Mucosa of descending colon (tissue), 3 donors: ENCODE measurements at regions not wholly inside any gene's neighbourhood (a gene's known extent, or its start where the extent isn't known, plus 50 kb on each side); places are given as distances from the start of the nearest gene placed in this dataset.
"Not testable (repeated sequence)": the region's sequence is repeated elsewhere in the genome, so short reads cannot be mapped to it uniquely, and the experiment has no call there.

Source experiments
- ATAC-seq: fragments of 200-7000 bp; cut with Tn5 transposase; one replicate; pipeline ENCODE4 v1.9.1; 2020; ENCODE audit warnings: mild to moderate bottlenecking, moderate library complexity
- DNase-seq, 3 donors: peaks; one replicate each; pipeline ENCODE4 v3.0.0-alpha.2; 2020
- H3K36me3 ChIP-seq: fragments of 200-600 bp; one replicate; pipeline ENCODE4 v1.8.0; 2021; ENCODE audit warnings: low read depth, mild to moderate bottlenecking
- H3K4me1 ChIP-seq: fragments of 200-600 bp; one replicate; pipeline ENCODE4 v1.8.0; 2021; ENCODE audit warnings: low read depth, mild to moderate bottlenecking
- H3K4me3 ChIP-seq: fragments of 200-600 bp; one replicate; pipeline ENCODE4 v1.8.0; 2021; ENCODE audit warnings: mild to moderate bottlenecking
- H3K9me3 ChIP-seq: fragments of 200-600 bp; one replicate; pipeline ENCODE4 v1.8.0; 2021; ENCODE audit warnings: mild to moderate bottlenecking
- intact Hi-C, 2 donors: fragments of 100-400 bp; cut with DNase I in 1 of 2; cut with micrococcal nuclease in 1 of 2; formaldehyde crosslinking; loops; one replicate each; pipeline versions ENCODE4 v1.11.0 to v1.11.1; 2022; cut with DNase I, micrococcal nuclease
- TF ChIP-seq, protein P1 (sequence below): fragments of 200-600 bp; IDR thresholded peaks from one replicate; pipeline ENCODE4 v1.8.0; 2022; ENCODE audit warnings: antibody characterized with exemption, mild to moderate bottlenecking
- donor health status: DM: no; HTN: no; CAD: no; lungs with moderate emphysema.
- donor health status: DM: no; HTN: no; CAD: no.
- donor health status: DM: no; HTN: yes; CAD: no.

DNA sequence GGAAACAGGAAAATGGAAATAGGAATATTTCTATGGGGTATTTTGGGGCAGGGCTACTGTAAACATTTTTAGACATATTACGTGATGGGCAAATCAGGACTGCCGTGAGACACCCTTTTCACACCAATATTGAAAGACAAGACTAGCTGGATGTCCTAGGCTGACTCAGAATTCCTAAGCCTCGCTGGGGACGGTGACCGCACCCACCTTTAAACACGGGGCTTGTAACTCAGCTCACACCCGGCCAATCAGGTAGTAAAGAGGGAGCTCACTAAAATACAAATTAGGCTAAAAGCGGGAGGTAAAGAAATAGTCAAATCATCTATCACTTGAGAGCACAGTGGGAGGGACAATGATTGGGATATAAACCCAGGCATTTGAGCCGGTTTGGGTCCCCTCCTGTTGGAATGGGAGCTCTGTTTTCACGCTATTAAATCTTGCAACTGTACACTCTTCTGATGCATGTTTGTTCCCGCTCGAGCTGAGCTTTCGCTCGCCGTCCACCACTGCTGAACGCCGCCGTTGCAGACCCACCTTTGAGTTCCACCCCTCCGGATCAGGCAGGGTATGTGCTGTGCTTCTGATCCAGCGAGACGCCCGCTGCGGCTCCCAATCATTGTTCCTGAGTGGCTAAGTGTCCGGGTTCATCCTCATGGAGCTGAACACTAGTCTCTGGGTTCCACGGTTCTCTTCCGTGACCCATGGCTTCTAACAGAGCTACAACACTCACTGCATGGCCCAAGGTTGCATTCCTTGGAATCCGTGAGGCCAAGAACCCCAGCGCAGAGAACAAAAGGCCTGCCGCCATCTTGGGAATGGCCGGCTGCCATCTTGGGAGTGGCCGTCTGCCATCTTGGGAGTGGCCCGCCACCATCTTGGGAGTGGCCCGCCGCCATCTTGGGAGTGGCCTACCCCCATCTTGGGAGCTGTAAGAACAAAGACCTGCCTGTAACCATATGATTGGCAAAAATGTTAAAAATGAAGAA, 152.6 kb downstream of the CRLF2 start:
- Histone ChIP-seq H3K4me1 (no peaks in the 10 kb centered on the region), H3K9me3 (peaks cover 49% of the 10 kb centered on the region), H3K4me3 (no peak overlapping the region), H3K36me3 (no peaks in the 10 kb centered on the region)
- TF ChIP-seq, protein P1, sequence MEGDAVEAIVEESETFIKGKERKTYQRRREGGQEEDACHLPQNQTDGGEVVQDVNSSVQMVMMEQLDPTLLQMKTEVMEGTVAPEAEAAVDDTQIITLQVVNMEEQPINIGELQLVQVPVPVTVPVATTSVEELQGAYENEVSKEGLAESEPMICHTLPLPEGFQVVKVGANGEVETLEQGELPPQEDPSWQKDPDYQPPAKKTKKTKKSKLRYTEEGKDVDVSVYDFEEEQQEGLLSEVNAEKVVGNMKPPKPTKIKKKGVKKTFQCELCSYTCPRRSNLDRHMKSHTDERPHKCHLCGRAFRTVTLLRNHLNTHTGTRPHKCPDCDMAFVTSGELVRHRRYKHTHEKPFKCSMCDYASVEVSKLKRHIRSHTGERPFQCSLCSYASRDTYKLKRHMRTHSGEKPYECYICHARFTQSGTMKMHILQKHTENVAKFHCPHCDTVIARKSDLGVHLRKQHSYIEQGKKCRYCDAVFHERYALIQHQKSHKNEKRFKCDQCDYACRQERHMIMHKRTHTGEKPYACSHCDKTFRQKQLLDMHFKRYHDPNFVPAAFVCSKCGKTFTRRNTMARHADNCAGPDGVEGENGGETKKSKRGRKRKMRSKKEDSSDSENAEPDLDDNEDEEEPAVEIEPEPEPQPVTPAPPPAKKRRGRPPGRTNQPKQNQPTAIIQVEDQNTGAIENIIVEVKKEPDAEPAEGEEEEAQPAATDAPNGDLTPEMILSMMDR: no peak
- intact Hi-C loops: no loop called here
- DNase-seq (no peak), ATAC-seq (no peak)

DNA sequence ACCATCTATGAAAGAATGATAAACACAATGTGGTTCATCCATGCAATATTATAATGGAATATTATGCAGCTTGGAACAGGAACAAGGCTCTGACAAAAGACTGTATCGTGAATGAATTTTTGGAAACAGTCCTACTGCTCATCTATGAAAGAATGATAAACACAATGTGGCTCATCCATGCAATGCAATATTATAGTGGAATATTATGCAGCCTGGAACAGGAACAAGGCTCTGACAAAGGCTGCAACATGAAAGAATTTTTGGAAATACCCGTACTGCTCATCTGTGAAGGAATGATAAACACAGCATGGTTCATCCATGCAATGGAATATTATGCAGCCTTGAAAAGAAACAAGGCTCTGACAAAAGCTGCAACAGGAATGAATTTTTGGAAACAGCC, 158.8 kb downstream of the CRLF2 start:
- H3K4me1 ChIP-seq, ATAC-seq, H3K36me3 ChIP-seq, DNase-seq, intact Hi-C loops, H3K4me3 ChIP-seq: not testable (repeated sequence)
- H3K9me3 ChIP-seq: peaks cover 55% of the 10 kb centered on the region

DNA sequence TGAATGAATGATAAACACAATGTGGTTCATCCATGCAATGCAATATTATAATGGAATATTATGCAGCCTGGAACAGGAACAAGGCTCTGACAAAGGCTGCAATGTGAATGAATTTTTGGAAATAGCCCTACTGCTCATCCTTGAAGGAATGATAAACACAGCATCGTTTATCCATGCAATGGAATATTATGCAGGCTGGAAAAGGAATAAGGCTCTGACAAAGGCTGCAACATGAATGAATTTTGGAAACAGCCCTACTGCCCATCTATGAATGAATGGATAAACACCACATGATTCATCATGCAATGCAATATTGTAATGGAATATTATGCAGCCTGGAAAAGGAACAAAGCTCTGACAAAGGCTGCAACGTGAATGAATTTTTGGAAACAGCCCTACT, 159.4 kb downstream of the CRLF2 start:
- DNase-seq (no peak), ATAC-seq (no peak)
- TF ChIP-seq, protein P1: no peak
- no peak overlapping the region for H3K4me3 ChIP-seq
- no peaks in the 10 kb centered on the region for H3K4me1 ChIP-seq
- H3K9me3 ChIP-seq: peaks cover 51% of the 10 kb centered on the region
- intact Hi-C loops: no loop called here
- H3K36me3 ChIP-seq: no peaks in the 10 kb centered on the region

DNA sequence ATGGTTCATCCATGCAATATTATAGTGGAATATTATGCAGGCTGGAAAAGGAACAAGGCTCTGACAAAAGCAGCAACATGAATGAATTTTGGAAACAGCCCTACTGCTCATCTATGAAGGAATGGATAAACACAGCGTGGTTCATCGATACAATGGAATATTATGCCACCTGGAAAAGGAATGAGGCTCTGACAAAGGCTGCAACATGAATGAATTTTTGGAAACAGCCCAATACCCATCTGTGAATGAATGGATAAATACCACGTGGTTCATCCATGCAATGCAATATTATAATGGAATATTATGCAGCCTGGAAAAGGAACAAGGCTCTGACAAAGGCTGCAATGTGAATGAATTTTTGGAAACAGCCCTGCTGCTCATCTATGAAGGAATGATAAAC, 160.4 kb downstream of the CRLF2 start:
- Histone ChIP-seq H3K4me3 (no peak overlapping the region), H3K4me1 (no peaks in the 10 kb centered on the region), H3K9me3 (peaks cover 57% of the 10 kb centered on the region), H3K36me3 (no peaks in the 10 kb centered on the region)
- ATAC-seq: no peak
- intact Hi-C loops: no loop called here
- no peak for DNase-seq
- TF ChIP-seq, protein P1: no peak

DNA sequence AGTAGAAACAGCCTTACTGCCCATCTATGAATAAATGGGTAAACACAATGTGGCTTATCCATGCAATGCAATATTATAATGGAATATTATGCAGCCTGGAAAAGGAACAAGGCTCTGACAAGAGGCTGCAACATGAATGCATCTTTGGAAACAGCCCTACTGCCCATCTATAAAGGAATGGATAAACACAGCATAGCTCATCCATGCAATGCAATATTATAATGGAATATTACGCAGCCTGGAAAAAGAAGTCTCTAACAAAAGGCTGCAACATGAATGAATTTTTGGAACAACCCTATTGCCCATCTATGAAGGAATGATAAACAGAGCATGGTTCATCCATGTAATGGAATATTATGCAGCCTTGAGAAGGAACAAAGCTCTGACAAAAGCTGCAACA, 161.0 kb downstream of the CRLF2 start:
- DNase-seq (no peak), ATAC-seq (no peak)
- intact Hi-C loops: no loop called here
- Histone ChIP-seq H3K4me3 (no peak overlapping the region), H3K9me3 (peaks cover 56% of the 10 kb centered on the region), H3K4me1 (no peaks in the 10 kb centered on the region), H3K36me3 (no peaks in the 10 kb centered on the region)
- TF ChIP-seq, protein P1: no peak

DNA sequence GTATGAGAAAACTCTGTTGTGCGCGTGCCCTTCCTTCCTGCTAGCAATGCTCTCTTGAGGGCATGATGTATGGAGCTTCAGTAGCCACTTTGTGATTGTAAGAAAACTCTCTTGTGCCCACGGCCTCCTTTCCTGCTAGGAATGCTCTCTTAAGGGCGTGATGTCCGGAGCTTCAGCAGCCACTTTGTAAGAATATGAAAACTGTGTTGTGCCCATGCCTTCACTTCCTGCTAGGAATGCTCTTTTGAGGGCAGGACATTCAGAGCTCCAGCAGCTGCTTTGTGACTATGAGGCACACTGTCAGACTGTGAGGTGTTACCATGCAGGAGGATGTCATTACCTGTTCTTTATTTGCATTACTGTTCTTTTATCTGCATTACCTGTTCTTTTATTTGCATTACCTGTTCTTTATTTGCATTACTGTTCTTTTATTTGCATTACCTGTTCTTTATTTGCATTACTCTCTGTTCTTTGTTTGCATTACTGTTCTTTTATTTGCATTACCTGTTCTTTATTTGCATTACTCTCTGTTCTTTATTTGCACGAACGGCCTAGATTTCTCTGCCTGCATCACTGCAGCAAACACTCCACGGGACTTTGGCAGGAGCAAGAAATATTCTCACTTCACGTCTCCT, 166.7 kb downstream of the CRLF2 start:
- H3K36me3 ChIP-seq: no peaks in the 10 kb centered on the region
- H3K9me3 ChIP-seq: peaks cover 35% of the 10 kb centered on the region
- ATAC-seq (no peak), DNase-seq (no peak)
- intact Hi-C loops: no loop called here
- no peak overlapping the region for H3K4me3 ChIP-seq
- TF ChIP-seq, protein P1: no peak
- H3K4me1 ChIP-seq: no peaks in the 10 kb centered on the region
